IPS-15b (cell line): ENCODE measurements at regions not wholly inside any gene's neighbourhood (a gene's known extent, or its start where the extent isn't known, plus 50 kb on each side); places are given as distances from the start of the nearest gene placed in this dataset.
"Not testable (repeated sequence)": the region's sequence is repeated elsewhere in the genome, so short reads cannot be mapped to it uniquely, and the experiment has no call there.

Experiments
- H3K27me3 ChIP-seq: one replicate; pipeline ENCODE4 v1.6.1; 2013; ENCODE audit warnings: low read length; ENCODE audit not compliant: control insufficient read depth, insufficient read depth
- H3K36me3 ChIP-seq: one replicate; pipeline ENCODE4 v1.6.1; 2013; ENCODE audit warnings: low read length; ENCODE audit not compliant: control insufficient read depth, insufficient read depth
- H3K4me1 ChIP-seq: one replicate; pipeline ENCODE4 v1.6.1; 2013; ENCODE audit warnings: mild to moderate bottlenecking, low read length; ENCODE audit not compliant: control insufficient read depth, insufficient read depth
- H3K4me3 ChIP-seq: one replicate; pipeline ENCODE4 v1.5.1; 2013; ENCODE audit warnings: low read depth, low read length
- H3K9ac ChIP-seq: one replicate; pipeline ENCODE4 v1.6.1; 2013; ENCODE audit warnings: low read depth, mild to moderate bottlenecking, low read length
- H3K9me3 ChIP-seq: one replicate; pipeline ENCODE4 v1.6.1; 2013; ENCODE audit warnings: mild to moderate bottlenecking, low read length; ENCODE audit not compliant: control insufficient read depth, insufficient read depth

DNA sequence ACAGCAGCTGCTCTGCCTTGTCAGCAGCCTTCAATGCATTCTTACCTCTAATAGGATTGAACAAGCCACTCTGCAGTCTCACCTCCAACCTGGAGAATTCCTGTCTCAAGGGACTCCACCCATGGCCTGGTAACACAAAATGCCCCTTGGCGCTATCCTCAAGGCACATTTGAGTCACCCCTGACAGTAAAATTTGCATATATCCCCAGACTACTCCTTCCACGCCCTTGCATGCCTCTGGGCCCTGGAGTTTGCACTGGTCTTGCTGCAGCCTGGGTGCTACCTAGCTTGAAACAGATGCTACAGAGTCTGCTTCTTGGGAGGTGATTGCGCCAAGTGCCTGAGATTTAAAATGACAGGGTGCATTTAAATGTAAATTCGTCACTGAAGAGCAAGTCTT is 391.4 kb upstream of the MAF start:
- H3K4me1 ChIP-seq = no peaks in the 10 kb centered on the region
- no peaks in the 10 kb centered on the region for H3K36me3 ChIP-seq
- H3K9me3 ChIP-seq = no peaks in the 10 kb centered on the region
- no peaks in the 10 kb centered on the region for H3K27me3 ChIP-seq
- no peak overlapping the region for H3K9ac ChIP-seq
- H3K4me3 ChIP-seq = no peak overlapping the region

DNA sequence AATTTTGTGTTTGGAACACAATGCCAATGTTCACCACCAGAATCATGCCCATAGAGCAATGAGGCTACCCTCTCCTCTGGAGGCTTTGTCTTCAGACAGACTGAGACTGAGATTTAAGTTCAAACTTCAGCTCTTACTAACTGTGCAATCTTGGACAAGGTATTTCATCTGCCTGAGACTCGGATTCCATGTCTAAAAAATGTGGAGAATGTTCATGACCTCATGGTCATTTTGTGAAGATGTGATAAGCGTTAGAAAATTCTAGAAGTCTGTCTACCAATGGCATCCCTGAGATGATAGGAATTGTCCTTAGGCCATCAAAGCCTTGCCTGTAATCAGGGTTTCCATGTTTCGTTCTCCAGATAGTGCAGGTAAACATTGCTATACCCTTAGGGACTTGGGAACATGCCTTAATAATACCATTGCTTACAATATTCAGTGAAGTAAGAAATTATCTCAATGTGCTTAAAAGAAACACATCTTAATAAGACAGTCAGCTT is 388.2 kb upstream of the MAF start:
- H3K36me3 ChIP-seq = no peaks in the 10 kb centered on the region

DNA sequence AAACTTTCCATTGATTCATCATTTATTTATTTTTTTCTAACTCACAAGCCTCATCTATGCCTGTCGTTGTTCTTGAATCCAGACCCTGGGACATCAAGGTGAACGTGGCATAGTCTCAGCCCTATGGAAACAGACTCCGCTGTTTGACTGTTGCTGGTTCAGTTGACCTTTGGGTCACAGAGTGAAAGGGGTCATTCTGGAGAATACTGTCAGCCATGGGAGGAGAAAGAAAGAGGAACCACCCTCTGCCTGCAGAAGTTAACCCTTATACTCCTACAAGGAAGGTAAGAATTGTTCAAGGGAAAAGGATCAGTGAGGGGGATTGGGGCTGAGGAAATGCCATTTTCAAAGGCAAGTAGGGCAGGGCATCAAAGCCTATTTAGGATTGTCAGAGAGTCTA is 387.6 kb upstream of the MAF start:
- Histone ChIP-seq H3K4me1 (no peaks in the 10 kb centered on the region), H3K9ac (no peak overlapping the region), H3K36me3 (no peaks in the 10 kb centered on the region), H3K4me3 (no peak overlapping the region), H3K27me3 (no peaks in the 10 kb centered on the region), H3K9me3 (no peaks in the 10 kb centered on the region)

More for the DNA sequence above, 388.2 kb upstream of the MAF start:
- no peak overlapping the region for H3K4me3 ChIP-seq
- no peaks in the 10 kb centered on the region for H3K9me3 ChIP-seq
- H3K9ac ChIP-seq = no peak overlapping the region
- H3K4me1 ChIP-seq = no peaks in the 10 kb centered on the region
- H3K27me3 ChIP-seq = no peaks in the 10 kb centered on the region

DNA sequence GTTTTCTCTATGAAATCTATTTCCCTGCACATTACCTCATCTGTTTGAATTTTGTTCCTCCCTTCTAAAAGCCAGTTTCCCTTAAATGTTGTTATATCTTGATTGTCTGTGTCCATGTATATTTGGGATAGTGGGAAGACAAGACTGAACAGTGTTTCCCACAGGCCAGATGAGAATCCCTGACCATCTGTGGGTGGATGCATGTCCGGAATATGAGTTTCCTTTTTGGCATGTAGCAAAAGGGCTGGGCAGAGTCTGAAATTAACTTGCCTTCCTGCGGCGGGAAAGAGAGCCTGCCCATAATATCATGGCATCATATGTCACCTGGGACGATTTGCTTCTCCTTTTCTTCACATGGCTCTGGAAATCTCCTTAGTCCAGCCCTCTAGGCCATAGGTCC is 385.8 kb upstream of the MAF start:
- H3K4me3 ChIP-seq = no peak overlapping the region
- H3K27me3 ChIP-seq = no peaks in the 10 kb centered on the region
- no peak overlapping the region for H3K9ac ChIP-seq
- no peaks in the 10 kb centered on the region for H3K9me3 ChIP-seq
- no peaks in the 10 kb centered on the region for H3K36me3 ChIP-seq
- no peaks in the 10 kb centered on the region for H3K4me1 ChIP-seq

DNA sequence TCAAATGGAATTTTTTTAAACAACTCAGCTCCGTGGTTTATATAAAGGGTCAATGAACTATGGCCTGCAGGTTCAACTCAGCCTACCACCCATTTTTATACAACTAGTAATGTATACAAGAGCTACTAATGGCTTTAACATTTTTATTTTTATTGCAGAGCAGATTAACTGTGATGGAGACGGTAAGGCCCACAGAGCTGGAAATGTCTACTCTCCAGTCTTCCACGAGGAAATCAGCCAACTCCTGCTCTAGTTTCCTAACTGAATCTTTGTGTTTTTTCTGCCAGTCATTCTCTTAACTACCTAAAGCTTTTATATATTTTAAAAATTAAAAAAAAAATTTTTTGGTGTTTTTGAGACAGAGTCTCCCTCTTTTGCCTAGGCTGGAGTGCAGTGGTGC is 385.1 kb upstream of the MAF start:
- Histone ChIP-seq H3K9ac (no peak overlapping the region), H3K27me3 (no peaks in the 10 kb centered on the region), H3K4me3 (no peak overlapping the region), H3K4me1 (no peaks in the 10 kb centered on the region), H3K9me3 (no peaks in the 10 kb centered on the region), H3K36me3 (no peaks in the 10 kb centered on the region)

DNA sequence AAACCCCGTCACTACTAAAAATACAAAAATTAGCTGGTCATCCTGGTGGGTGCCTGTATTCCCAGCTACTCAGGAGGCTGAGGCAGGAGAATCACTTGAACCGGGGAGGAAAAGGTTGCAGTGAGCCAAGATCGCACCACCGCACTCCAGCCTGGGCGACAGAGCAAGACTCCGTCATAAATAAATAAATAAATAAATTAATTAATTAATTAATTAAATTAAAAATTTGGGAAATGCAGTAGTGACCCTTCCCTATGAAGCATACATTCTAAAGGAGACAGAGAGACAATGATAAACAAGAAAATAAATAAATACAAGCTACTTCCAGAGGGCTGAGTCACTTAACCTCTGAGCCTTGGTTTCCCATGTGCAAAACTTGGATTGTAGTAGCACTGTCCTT is 383.6 kb upstream of the MAF start:
- not testable (repeated sequence) for H3K36me3 ChIP-seq, H3K9me3 ChIP-seq, H3K4me1 ChIP-seq, H3K27me3 ChIP-seq, H3K9ac ChIP-seq, H3K4me3 ChIP-seq

DNA sequence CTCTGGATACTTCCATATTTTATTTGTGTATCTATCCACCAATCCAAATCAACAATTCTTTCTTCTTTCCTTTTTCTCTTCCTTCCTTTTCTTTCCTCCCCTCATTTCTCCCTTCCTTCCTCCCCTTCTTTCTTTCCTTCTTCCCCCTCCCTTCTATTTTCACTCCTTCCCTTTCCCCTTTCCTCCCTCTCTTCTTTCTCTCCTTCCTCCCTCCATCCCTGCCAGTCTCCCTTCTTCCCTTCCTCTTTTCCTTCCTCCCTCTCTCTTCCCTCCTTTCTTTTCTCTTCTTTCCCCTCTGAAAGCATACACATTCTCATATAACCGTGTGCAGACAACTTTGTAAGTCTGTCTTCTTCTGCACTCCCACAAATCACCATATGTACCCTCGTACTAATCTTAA is 382.3 kb upstream of the MAF start:
- H3K4me1 ChIP-seq = no peaks in the 10 kb centered on the region
- no peak overlapping the region for H3K9ac ChIP-seq
- H3K9me3 ChIP-seq = no peaks in the 10 kb centered on the region
- no peak overlapping the region for H3K4me3 ChIP-seq
- H3K27me3 ChIP-seq = no peaks in the 10 kb centered on the region
- no peaks in the 10 kb centered on the region for H3K36me3 ChIP-seq

DNA sequence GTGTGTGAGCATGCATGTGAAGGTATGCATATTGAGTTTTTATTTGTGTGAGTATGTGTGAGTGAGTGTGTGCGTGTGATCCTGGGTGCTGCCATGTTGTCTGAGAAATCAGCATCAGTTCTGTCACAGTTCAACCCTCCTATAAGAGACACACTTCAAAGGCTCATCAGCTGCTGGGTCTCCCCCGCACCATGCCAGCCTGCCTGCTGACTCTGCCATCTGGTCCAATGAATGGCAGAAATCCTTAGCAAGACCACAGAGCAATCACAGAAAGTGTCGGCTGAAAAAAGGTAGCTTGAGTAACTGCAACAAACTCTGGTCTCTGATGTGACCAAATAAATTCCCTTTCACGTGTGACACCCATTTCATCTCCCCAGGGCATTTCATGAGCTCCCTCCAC is 381.8 kb upstream of the MAF start:
- no peaks in the 10 kb centered on the region for H3K9me3 ChIP-seq
- no peaks in the 10 kb centered on the region for H3K36me3 ChIP-seq
- no peaks in the 10 kb centered on the region for H3K27me3 ChIP-seq
- no peaks in the 10 kb centered on the region for H3K4me1 ChIP-seq
- no peak overlapping the region for H3K9ac ChIP-seq
- H3K4me3 ChIP-seq = no peak overlapping the region

DNA sequence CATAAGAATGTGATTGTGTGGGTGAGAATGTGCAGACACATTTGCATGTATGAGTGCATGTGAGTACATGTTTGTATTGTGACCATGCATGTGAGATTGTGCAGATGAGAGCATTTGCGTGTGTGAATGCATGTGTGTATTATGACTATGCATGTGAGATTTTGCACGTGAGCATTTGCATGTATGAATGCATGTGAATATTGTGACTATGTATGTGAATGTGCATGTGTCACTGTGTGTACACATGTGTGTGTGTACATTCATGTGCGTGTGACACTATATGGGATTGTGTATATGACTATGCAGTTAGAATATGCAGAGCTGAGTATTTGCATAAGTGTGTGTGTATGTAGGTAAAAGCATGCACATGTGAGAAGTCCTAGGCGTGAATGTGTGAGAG is 381.3 kb upstream of the MAF start:
- Histone ChIP-seq H3K9ac (no peak overlapping the region), H3K4me3 (no peak overlapping the region), H3K9me3 (no peaks in the 10 kb centered on the region), H3K27me3 (no peaks in the 10 kb centered on the region), H3K36me3 (no peaks in the 10 kb centered on the region), H3K4me1 (no peaks in the 10 kb centered on the region)

DNA sequence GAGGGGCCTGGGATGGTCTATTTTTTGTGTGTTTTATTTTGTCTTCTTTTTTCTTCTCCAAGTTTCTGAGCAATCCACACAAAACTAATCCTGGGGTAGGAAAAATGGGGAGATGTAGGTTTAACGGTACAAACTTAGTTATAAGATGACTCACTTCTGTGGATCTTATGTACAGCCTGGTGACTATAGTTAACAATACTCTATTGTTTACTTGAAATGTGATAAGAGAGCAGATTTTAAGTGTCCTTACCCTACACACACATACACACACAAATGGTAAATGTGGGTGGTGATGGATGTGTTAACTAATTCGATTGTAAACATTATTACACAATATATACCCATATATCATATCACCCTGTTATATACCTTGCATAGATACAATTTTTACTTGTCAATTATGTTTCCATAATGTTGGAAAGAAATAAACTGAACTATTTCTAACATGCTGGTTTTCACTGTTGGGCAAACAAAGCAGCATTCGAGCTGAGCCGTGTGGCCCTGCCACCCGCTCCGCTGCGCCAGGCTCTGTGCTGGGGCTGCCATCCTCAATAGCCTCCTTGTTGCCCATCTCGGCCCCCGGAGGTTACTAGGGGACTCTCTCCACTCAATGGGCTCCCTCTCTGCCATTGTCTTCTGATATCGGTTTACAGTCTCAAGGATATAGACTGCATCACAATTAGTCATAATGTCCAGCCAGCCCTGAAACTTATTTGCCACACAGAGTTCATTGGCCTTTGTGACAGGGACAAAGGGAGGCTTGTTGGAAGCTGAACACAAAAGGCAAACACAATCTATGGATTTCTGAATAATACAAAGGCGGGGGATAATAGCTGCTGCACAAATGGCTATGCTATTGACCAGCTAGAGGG is 380.3 kb upstream of the MAF start:
- no peaks in the 10 kb centered on the region for H3K36me3 ChIP-seq
- no peak overlapping the region for H3K9ac ChIP-seq
- H3K4me3 ChIP-seq = no peak overlapping the region
- no peaks in the 10 kb centered on the region for H3K27me3 ChIP-seq
- no peaks in the 10 kb centered on the region for H3K4me1 ChIP-seq
- H3K9me3 ChIP-seq = no peaks in the 10 kb centered on the region

DNA sequence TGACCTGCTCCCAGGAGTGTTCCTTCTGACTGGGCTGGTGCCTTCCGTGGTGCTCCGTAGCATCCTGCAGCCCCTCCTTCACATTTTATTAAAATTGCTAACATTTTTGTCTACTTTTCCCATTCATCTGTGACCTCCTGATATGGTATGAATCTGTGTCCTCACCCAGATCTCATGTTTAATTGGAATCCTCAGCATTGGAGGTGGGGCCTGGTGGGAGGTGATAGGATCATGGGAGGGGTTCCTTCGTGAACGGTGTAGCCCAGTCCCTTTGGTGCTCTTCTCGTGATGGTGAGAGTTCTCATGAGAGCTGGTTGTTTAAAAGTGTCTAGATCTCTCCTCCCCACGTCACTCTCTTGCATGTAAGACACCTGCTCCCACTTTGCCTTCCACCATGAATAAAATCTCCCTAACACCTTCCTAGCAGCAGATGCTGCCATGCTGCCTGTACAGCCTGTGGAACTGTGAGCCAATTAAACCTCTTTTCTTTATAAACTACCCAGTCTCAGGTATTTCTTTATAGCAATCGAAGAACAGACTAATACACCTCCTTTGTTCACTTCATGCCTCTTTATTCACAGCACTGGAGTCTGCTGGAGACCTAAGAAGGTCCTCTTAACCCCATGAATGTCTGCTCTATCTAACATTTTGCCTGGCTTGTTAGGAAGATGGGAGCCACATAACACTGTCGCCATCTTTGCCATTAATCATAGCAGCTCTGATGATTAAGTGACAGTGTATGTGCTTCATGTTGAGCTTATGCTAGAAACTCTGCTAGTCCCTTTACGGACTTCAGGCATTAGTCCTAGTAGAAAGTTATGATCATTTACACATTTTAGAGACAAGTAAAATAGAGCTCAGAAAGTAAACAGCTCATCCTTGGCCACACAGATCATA is 377.7 kb upstream of the MAF start:
- Histone ChIP-seq H3K4me1 (no peaks in the 10 kb centered on the region), H3K9me3 (no peaks in the 10 kb centered on the region), H3K9ac (no peak overlapping the region), H3K4me3 (no peak overlapping the region), H3K36me3 (no peaks in the 10 kb centered on the region), H3K27me3 (no peaks in the 10 kb centered on the region)

DNA sequence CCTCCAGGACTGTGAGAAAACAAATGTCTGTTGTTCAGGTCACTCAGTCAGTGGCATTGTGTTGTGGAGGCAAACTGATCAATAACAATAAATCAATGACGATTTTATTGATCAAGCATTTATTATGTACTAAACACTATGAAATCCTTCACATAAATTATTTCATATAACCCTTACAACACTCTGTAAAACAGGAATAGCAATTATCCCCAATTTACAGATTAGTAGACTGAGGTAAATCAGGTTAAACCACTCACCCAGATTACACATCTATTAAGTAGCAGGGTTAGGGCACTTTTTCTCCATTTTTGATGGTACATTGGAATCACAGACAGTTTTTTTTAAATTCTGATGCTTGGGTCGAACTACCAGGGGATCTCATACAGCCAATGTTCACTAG is 372.8 kb upstream of the MAF start:
- Histone ChIP-seq H3K4me3 (no peak overlapping the region), H3K9me3 (no peaks in the 10 kb centered on the region), H3K9ac (no peak overlapping the region), H3K36me3 (no peaks in the 10 kb centered on the region), H3K4me1 (no peaks in the 10 kb centered on the region), H3K27me3 (no peaks in the 10 kb centered on the region)
